Prostate gland (tissue), 2 donors: ENCODE measurements at regions not wholly inside any gene's neighbourhood (a gene's known extent, or its start where the extent isn't known, plus 50 kb on each side); places are given as distances from the start of the nearest gene placed in this dataset.

ENCODE experiments used
- DNase-seq: peaks from one replicate; pipeline ENCODE4 v3.0.0-alpha.2; 2019; ENCODE audit warnings: low spot score
- H3K27ac ChIP-seq, 2 donors: fragments of 200-600 bp; sonication (generic); 2 replicates each; pipeline ENCODE4 v1.5.1; 2017 to 2019
- H3K27me3 ChIP-seq: fragments of 200-600 bp; sonication (generic); replicated peaks from 2 replicates; pipeline ENCODE4 v1.5.1; 2019; ENCODE audit not compliant: insufficient read depth
- H3K36me3 ChIP-seq, 2 donors: fragments of 200-600 bp; sonication (generic); 1 replicate in 1 of 2; 2 replicates in 1 of 2; pipeline versions ENCODE4 v1.5.1 to v1.8.1; 2017 to 2019
- H3K4me1 ChIP-seq: fragments of 200-600 bp; sonication (generic); replicated peaks from 2 replicates; pipeline ENCODE4 v1.5.1; 2019
- H3K4me3 ChIP-seq, 2 donors: fragments of 200-600 bp; sonication (generic); 2 replicates each; pipeline ENCODE4 v1.5.1; 2017 to 2019
- H3K9me3 ChIP-seq: fragments of 200-600 bp; sonication (generic); 2 replicates; pipeline ENCODE4 v1.5.1; 2017
- POLR2A ChIP-seq: fragments of 450-650 bp; IDR thresholded peaks from one replicate; pipeline ENCODE4 v1.6.1; 2016; ENCODE audit warnings: antibody characterized with exemption, mild to moderate bottlenecking
- POLR2AphosphoS5 ChIP-seq: sonication (generic); formaldehyde crosslinking; IDR thresholded peaks from one replicate; pipeline ENCODE4 v1.6.1; 2017; ENCODE audit warnings: antibody characterized with exemption
- WGBS: methylation state at CpG from one replicate; pipeline ENCODE4 v1.1.5; 2018; 5-methylcytosine and 5-hydroxymethylcytosine counted together
- intact Hi-C: fragments of 100-400 bp; cut with DNase I; formaldehyde crosslinking; loops from one replicate; pipeline ENCODE4 v1.14.2; 2022
- TF ChIP-seq, protein P1 (sequence below), 4 experiments: fragments of 200-600 bp in 2 of 4; fragments of 450-650 bp in 2 of 4; sonication (generic) in 2 of 4; IDR thresholded peaks; 1 replicate in 3 of 4; 2 replicates in 1 of 4; pipeline ENCODE4 v1.5.1; 2016 to 2019; ENCODE audit warnings: antibody characterized with exemption in 4 of 4, mild to moderate bottlenecking in 2 of 4, moderate library complexity in 2 of 4

DNA sequence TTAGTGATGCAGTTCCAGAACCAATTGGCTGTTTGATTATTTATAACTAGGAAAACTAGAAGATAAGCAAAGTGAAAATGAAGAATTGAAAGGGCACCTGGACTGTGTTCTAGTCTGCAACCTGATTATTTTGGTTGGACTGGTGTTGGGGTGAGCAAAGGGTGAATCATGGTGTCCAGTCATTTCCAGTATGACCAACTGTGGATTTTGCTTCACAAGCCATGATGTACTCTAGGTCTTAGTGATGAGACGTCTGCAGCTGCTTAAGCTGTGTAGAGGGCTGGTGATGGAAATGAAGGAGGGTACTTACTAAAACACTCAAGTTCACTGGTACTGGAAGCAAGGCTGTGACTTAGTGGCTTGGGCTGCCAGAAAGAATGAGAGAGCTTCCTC, 193.2 kb upstream of the FRMD6 start:
- H3K4me3 ChIP-seq = no peak overlapping the region
- no peaks in the 10 kb centered on the region for H3K4me1 ChIP-seq
- DNase-seq = no peak
- no peaks in the 10 kb centered on the region for H3K9me3 ChIP-seq
- H3K27ac ChIP-seq = no peak overlapping the region
- WGBS = 68% methylated on average over 1 of the region's 1 CpG
- TF ChIP-seq, protein P1, sequence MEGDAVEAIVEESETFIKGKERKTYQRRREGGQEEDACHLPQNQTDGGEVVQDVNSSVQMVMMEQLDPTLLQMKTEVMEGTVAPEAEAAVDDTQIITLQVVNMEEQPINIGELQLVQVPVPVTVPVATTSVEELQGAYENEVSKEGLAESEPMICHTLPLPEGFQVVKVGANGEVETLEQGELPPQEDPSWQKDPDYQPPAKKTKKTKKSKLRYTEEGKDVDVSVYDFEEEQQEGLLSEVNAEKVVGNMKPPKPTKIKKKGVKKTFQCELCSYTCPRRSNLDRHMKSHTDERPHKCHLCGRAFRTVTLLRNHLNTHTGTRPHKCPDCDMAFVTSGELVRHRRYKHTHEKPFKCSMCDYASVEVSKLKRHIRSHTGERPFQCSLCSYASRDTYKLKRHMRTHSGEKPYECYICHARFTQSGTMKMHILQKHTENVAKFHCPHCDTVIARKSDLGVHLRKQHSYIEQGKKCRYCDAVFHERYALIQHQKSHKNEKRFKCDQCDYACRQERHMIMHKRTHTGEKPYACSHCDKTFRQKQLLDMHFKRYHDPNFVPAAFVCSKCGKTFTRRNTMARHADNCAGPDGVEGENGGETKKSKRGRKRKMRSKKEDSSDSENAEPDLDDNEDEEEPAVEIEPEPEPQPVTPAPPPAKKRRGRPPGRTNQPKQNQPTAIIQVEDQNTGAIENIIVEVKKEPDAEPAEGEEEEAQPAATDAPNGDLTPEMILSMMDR (IDR thresholded peaks at IDR 0.05) = no peak
- TF ChIP-seq POLR2A (no peak), POLR2AphosphoS5 (no peak)
- H3K36me3 ChIP-seq = no peaks in the 10 kb centered on the region
- H3K27me3 ChIP-seq = no peaks in the 10 kb centered on the region
- intact Hi-C loops = no loop called here

DNA sequence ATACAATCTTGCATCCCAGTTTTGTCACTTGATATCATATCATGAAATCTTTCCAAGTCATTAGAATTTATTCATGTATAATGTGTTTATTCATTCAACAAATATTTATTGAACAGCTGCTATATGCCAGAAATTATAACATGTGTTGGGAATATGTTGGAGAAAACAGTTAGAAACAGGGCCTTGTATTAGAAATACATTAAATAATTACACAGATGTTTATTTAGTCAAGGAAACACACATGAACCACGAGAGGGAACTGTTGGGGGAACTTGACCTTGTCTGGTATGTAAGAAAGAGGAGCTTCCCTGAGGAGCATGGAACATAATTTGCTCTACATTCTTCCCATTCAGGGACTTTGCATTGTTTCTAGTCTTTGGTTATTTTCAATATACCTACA, 191.7 kb upstream of the FRMD6 start:
- no peaks in the 10 kb centered on the region for H3K36me3 ChIP-seq
- DNase-seq = no peak
- intact Hi-C loops = no loop called here
- 38% methylated on average over 1 of the region's 1 CpG for WGBS
- no peak overlapping the region for H3K4me3 ChIP-seq
- no peaks in the 10 kb centered on the region for H3K27me3 ChIP-seq
- H3K27ac ChIP-seq = no peak overlapping the region
- H3K9me3 ChIP-seq = no peaks in the 10 kb centered on the region
- TF ChIP-seq POLR2AphosphoS5 (no peak), POLR2A (no peak)
- TF ChIP-seq, protein P1 (IDR thresholded peaks at IDR 0.05) = no peak
- no peaks in the 10 kb centered on the region for H3K4me1 ChIP-seq

DNA sequence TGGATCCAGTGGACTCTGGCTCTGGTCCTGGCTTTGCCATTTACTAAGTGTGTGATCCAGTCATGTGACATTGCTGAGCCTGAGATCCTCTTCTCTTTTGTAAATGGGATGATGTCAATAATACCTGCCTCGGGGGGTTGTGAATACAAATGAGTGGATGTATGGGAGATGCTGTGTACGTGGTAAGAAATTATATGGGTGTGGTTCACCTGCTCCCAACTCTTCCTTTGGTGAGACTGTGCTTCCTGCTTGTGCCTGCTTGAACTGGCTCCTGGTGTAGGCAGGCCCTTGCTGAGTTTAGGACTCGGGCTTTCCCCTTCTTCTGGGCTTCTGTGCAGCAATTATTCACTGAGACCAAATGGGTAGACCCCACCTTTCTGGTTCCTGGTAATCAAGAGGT, 189.5 kb upstream of the FRMD6 start:
- intact Hi-C loops = no loop called here
- DNase-seq = no peak
- TF ChIP-seq, protein P1 (IDR thresholded peaks at IDR 0.05) = no peak
- no peak for TF ChIP-seq POLR2A
- TF ChIP-seq POLR2AphosphoS5 = no peak
- no peak overlapping the region for H3K27ac ChIP-seq
- H3K4me1 ChIP-seq = no peaks in the 10 kb centered on the region
- H3K9me3 ChIP-seq = no peaks in the 10 kb centered on the region
- WGBS = 81% methylated on average over 3 of the region's 3 CpGs
- H3K4me3 ChIP-seq = no peak overlapping the region
- no peaks in the 10 kb centered on the region for H3K27me3 ChIP-seq
- no peaks in the 10 kb centered on the region for H3K36me3 ChIP-seq

DNA sequence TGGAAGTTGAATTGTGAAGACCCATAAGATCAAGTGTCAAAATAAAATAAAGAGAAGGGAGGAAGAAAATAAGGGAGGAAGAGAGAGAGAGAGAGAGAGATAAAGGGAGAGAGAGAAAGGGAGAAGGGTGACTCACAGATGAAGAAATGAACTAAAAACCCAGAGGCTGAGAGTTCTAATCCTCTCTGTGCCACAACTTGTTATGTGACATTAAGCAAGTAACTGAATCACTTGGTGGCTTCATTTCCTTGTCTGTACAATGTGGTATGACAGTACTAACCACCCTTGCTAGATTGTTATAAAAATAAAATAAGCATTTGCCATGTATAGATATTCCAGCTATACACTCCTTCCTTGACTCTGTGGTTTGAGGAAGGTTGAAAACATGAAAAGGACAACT, 189.0 kb upstream of the FRMD6 start:
- Histone ChIP-seq H3K9me3 (no peaks in the 10 kb centered on the region), H3K36me3 (no peaks in the 10 kb centered on the region), H3K4me3 (no peak overlapping the region), H3K4me1 (no peaks in the 10 kb centered on the region), H3K27me3 (no peaks in the 10 kb centered on the region), H3K27ac (no peak overlapping the region)
- intact Hi-C loops = no loop called here
- no peak for TF ChIP-seq POLR2AphosphoS5
- TF ChIP-seq, protein P1 (IDR thresholded peaks at IDR 0.05) = no peak
- TF ChIP-seq POLR2A = no peak
- DNase-seq = no peak

DNA sequence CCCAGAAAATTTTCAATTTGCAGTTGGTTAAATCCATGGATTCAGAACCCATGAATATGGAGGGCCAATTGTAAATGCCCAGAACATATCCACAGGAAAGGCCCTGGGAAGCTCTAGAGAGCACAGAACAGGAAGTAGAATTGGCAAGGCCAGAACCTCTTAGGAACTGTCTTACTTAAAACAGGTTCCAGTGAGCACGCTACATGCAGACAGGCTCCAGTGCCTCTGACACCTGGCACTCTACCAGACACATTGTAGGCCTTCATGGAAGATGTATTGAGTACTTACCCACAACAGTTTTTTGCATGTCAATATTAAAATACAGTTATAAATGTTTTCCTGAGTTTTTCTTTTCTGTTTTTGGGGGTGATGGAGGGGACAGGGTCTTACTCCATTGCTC, 188.2 kb upstream of the FRMD6 start:
- no peak overlapping the region for H3K27ac ChIP-seq
- H3K9me3 ChIP-seq = no peaks in the 10 kb centered on the region
- no peaks in the 10 kb centered on the region for H3K36me3 ChIP-seq
- DNase-seq = no peak
- intact Hi-C loops = no loop called here
- 87% methylated on average over 1 of the region's 1 CpG for WGBS
- TF ChIP-seq POLR2A (no peak), POLR2AphosphoS5 (no peak)
- TF ChIP-seq, protein P1 (IDR thresholded peaks at IDR 0.05) = no peak
- H3K27me3 ChIP-seq = no peaks in the 10 kb centered on the region
- H3K4me3 ChIP-seq = no peak overlapping the region
- no peaks in the 10 kb centered on the region for H3K4me1 ChIP-seq
